ENCODE measurements at regions not wholly inside any gene's neighbourhood (a gene's known extent, or its start where the extent isn't known, plus 50 kb on each side); places are given as distances from the start of the nearest gene placed in this dataset.

DNA sequence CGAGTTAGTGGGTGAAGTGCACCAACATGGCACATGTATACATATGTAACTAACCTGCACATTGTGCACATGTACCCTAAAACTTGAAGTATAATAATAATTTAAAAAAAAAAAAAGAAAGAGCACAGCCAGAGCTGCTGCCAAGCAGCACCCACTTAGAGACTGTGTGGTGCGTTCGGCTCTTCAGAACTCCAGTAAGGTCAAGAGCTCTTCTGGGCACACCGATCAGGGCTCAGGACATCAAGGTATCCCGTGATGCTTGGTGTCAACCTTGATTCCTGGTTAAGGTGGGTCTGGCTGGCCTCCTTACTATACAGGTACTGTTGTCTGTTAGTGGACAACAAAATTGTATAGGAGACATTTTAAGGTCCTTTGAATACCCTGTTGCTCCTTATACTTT is 385.7 kb upstream of the AKR1E2 start:
- 100% methylated on average over 3 of the region's 5 CpGs for WGBS (ENCODE audit: insufficient coverage)
- no peaks in the 10 kb centered on the region for H3K36me3 ChIP-seq (ENCODE audit: control insufficient read depth, insufficient read depth, low read length)
- DNase-seq (ENCODE audit: low read depth in 4 of 6, low spot score in 6 of 6): no peak
- H3K4me1 ChIP-seq (ENCODE audit: control insufficient read depth, insufficient read depth, low read length): no peaks in the 10 kb centered on the region
- H3K27me3 ChIP-seq (ENCODE audit: control insufficient read depth, insufficient read depth, low read length): no peaks in the 10 kb centered on the region
- no peak overlapping the region for H3K4me3 ChIP-seq (ENCODE audit: low read depth, low read length)
- no peaks in the 10 kb centered on the region for H3K9me3 ChIP-seq (ENCODE audit: control insufficient read depth, insufficient read depth, low read length)
- H3K27ac ChIP-seq (ENCODE audit: low read depth, low read length): no peak overlapping the region

DNA sequence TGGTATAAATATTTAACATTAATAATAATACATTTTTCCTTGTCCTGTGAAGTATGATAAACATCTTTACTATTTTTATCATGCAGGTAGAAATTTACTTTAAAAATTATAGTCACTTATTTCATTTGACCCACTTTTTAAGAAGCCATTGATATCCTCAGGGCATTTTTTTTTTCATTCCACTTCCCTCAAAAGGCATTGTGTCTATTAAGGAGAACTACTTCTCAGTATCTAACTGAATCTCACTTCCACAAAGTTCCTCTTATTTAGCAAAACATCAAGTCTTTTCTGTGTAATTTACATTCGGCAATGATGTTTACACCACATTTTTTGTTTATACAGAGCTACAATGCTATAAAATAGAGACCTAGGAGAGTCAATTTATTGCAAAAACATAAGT is 388.2 kb upstream of the AKR1E2 start:
- Histone ChIP-seq H3K36me3 (ENCODE audit: control insufficient read depth, insufficient read depth, low read length) (no peaks in the 10 kb centered on the region), H3K27me3 (ENCODE audit: control insufficient read depth, insufficient read depth, low read length) (no peaks in the 10 kb centered on the region), H3K4me1 (ENCODE audit: control insufficient read depth, insufficient read depth, low read length) (no peaks in the 10 kb centered on the region), H3K9me3 (ENCODE audit: control insufficient read depth, insufficient read depth, low read length) (no peaks in the 10 kb centered on the region), H3K4me3 (ENCODE audit: low read depth, low read length) (no peak overlapping the region), H3K27ac (ENCODE audit: low read depth, low read length) (no peak overlapping the region)
- DNase-seq (ENCODE audit: low read depth in 4 of 6, low spot score in 6 of 6): no peak
- no CpG with 5 or more reads among the region's 1 CpG for WGBS (ENCODE audit: insufficient coverage)

DNA sequence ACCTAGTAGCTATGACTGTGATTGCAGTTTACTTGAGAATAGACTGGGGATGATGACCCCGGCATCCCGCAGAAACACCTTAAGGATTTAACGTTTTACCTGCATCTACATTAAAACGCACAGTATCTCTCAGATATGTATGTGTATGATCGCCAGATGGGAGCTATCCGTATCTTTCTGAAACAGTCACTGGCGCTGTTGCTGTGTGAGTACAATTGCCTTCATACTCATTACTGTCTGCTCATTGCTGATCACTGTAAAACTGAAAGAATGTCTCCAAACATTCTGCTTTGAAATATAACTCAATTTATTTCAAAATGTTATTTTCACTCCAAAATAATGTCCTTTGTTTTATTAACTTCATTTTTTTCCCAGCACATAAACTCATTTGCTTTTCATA is 388.9 kb upstream of the AKR1E2 start:
- Histone ChIP-seq H3K4me1 (ENCODE audit: control insufficient read depth, insufficient read depth, low read length) (no peaks in the 10 kb centered on the region), H3K27ac (ENCODE audit: low read depth, low read length) (no peak overlapping the region)
- WGBS (ENCODE audit: insufficient coverage): 93% methylated on average over 5 of the region's 7 CpGs

DNA sequence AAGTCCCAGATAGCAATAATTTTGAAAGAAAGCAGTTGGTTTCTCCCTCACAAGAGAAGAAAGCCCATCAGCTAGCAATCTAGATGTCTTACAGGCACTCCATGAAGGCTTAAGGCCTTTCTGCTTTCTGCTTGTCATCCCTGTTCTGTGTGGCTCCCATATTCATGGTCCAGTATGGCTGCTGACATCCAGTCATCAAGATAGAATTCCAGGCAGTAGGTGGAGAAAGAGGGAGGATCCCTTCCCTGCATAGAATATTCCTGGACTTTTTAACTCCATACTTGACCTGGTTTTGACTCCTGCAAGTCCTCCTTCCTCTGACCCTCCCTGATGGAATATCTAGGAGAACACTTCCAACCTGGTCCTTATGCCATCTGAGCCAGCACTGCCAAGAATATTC is 389.9 kb upstream of the AKR1E2 start:
- H3K9me3 ChIP-seq (ENCODE audit: control insufficient read depth, insufficient read depth, low read length): no peaks in the 10 kb centered on the region
- no peak overlapping the region for H3K27ac ChIP-seq (ENCODE audit: low read depth, low read length)
- no peaks in the 10 kb centered on the region for H3K27me3 ChIP-seq (ENCODE audit: control insufficient read depth, insufficient read depth, low read length)
- H3K36me3 ChIP-seq (ENCODE audit: control insufficient read depth, insufficient read depth, low read length): no peaks in the 10 kb centered on the region
- no peak overlapping the region for H3K4me3 ChIP-seq (ENCODE audit: low read depth, low read length)
- no peaks in the 10 kb centered on the region for H3K4me1 ChIP-seq (ENCODE audit: control insufficient read depth, insufficient read depth, low read length)
- no peak for DNase-seq (ENCODE audit: low read depth in 4 of 6, low spot score in 6 of 6)

More for the DNA sequence above, 388.9 kb upstream of the AKR1E2 start:
- Histone ChIP-seq H3K27me3 (ENCODE audit: control insufficient read depth, insufficient read depth, low read length) (no peaks in the 10 kb centered on the region), H3K4me3 (ENCODE audit: low read depth, low read length) (no peak overlapping the region), H3K36me3 (ENCODE audit: control insufficient read depth, insufficient read depth, low read length) (no peaks in the 10 kb centered on the region), H3K9me3 (ENCODE audit: control insufficient read depth, insufficient read depth, low read length) (no peaks in the 10 kb centered on the region)
- no peak for DNase-seq (ENCODE audit: low read depth in 4 of 6, low spot score in 6 of 6)

DNA sequence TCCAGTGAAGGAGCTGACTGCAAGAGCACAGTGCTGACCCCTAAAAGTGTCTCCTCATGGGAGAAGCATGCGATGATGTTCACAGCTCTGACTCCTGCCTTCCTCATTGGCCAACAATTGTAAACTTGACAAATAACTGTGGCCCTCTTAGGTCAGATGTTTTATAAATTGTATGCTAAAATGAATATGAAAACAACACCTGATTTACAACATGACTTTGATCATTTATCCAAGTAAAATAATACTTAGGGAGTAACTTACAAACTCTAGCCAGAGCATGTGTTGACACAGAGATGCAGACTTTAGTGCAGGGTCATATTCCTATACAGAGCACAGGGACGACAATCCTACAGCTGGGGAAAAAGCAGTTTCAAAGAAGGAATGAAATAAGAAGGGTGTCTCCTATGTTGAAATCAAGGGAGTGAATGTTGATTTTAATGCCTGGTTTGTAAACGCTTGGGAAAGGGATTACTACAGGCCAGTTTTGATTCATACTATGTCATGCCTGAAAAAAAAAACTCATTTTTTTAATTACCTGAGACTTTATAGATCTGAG is 391.4 kb upstream of the AKR1E2 start:
- H3K4me1 ChIP-seq (ENCODE audit: control insufficient read depth, insufficient read depth, low read length): no peaks in the 10 kb centered on the region
- no peaks in the 10 kb centered on the region for H3K9me3 ChIP-seq (ENCODE audit: control insufficient read depth, insufficient read depth, low read length)
- no peaks in the 10 kb centered on the region for H3K36me3 ChIP-seq (ENCODE audit: control insufficient read depth, insufficient read depth, low read length)
- no peak for DNase-seq (ENCODE audit: low read depth in 4 of 6, low spot score in 6 of 6)
- WGBS (ENCODE audit: insufficient coverage): 90% methylated on average over 2 of the region's 3 CpGs
- H3K27me3 ChIP-seq (ENCODE audit: control insufficient read depth, insufficient read depth, low read length): no peaks in the 10 kb centered on the region
- H3K27ac ChIP-seq (ENCODE audit: low read depth, low read length): no peak overlapping the region
- no peak overlapping the region for H3K4me3 ChIP-seq (ENCODE audit: low read depth, low read length)

DNA sequence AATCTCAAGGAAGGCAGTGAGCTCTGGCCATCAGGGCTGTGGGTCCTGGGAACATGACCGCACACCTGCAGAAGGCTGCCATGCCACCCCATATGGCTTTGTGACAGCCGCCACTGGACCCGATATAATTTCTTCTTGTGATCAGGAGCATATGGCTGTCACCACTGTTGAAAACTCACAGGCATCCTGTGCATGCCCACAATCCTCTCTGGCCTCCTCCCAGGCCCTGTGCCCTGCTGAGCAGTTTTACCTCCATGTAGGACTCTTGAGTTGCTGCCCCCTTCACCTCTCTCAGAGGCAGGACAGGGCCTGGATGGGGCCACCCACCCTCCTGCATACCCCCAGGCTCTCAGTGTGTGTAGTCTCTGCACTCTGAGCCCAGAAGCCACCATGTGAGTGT is 391.9 kb upstream of the AKR1E2 start:
- Histone ChIP-seq H3K27ac (ENCODE audit: low read depth, low read length) (no peak overlapping the region), H3K36me3 (ENCODE audit: control insufficient read depth, insufficient read depth, low read length) (no peaks in the 10 kb centered on the region), H3K4me1 (ENCODE audit: control insufficient read depth, insufficient read depth, low read length) (no peaks in the 10 kb centered on the region), H3K27me3 (ENCODE audit: control insufficient read depth, insufficient read depth, low read length) (no peaks in the 10 kb centered on the region), H3K4me3 (ENCODE audit: low read depth, low read length) (no peak overlapping the region), H3K9me3 (ENCODE audit: control insufficient read depth, insufficient read depth, low read length) (no peaks in the 10 kb centered on the region)
- DNase-seq (ENCODE audit: low read depth in 4 of 6, low spot score in 6 of 6): no peak
- 95% methylated on average over 3 of the region's 3 CpGs for WGBS (ENCODE audit: insufficient coverage)

DNA sequence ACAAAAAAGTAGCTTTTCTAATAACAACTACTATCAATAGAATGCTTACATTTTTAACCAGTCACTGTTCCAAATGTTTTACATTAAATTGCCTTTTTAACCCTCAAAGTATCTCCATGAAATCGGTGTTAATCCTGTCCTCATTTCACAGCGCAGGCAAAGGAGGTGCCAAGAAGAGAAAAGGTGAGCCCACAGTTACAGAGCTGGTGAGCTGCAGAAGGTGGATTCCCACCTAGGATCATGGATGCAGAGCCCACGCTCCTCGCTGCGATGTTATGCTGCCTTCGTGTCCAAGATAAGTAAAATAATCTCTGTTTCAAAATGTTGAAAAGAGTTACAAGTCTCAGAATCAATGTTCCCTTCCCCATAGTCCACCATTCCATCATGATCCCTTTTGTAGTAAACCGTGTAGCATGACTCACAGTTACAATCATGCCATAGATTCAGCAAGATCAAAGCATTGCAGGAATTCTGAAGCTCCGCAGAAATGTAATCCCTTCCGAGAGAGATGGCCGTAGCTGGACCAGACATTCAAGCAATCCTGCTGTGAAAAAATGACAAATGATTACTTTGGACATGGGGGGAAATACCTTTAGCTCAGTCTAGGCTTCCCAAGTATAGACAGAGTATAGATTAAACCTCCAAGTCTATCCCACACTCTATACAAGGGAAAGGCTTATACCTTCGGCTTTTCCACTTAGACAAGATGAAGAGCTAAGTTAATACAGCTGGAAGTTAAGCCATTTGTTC is 394.7 kb upstream of the AKR1E2 start:
- peak in 1 of 6 donors; percentile 14 for DNase-seq (ENCODE audit: low read depth in 4 of 6, low spot score in 6 of 6)
- Histone ChIP-seq H3K27me3 (ENCODE audit: control insufficient read depth, insufficient read depth, low read length) (no peaks in the 10 kb centered on the region), H3K27ac (ENCODE audit: low read depth, low read length) (no peak overlapping the region), H3K4me3 (ENCODE audit: low read depth, low read length) (no peak overlapping the region), H3K4me1 (ENCODE audit: control insufficient read depth, insufficient read depth, low read length) (no peaks in the 10 kb centered on the region), H3K36me3 (ENCODE audit: control insufficient read depth, insufficient read depth, low read length) (no peaks in the 10 kb centered on the region), H3K9me3 (ENCODE audit: control insufficient read depth, insufficient read depth, low read length) (no peaks in the 10 kb centered on the region)
- WGBS (ENCODE audit: insufficient coverage): 71% methylated on average over 6 of the region's 11 CpGs

DNA sequence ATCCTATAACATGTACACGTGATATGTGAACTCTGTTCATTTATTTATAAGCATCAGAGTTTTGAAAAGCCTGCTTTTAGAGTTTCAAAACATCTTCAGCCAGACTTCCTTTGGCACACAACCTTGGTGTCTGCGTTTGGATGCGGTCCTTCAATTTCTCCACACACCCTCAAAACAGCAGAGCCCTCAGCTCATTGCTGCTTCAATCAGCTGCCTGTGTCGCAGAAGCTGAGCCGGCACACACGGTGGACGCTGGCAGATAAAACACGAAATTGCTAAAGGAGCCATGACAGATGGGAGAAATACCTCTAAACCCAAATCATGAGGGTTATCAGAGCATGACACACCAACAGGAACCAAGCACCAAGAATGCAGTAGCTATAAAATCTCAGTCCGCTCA is 396.4 kb upstream of the AKR1E2 start:
- no peaks in the 10 kb centered on the region for H3K9me3 ChIP-seq (ENCODE audit: control insufficient read depth, insufficient read depth, low read length)
- no peak overlapping the region for H3K27ac ChIP-seq (ENCODE audit: low read depth, low read length)
- no peaks in the 10 kb centered on the region for H3K27me3 ChIP-seq (ENCODE audit: control insufficient read depth, insufficient read depth, low read length)
- WGBS (ENCODE audit: insufficient coverage): 94% methylated on average over 5 of the region's 9 CpGs
- DNase-seq (ENCODE audit: low read depth in 4 of 6, low spot score in 6 of 6): peak in 2 of 6 donors; percentile 32 to 71
- H3K4me1 ChIP-seq (ENCODE audit: control insufficient read depth, insufficient read depth, low read length): no peaks in the 10 kb centered on the region
- H3K36me3 ChIP-seq (ENCODE audit: control insufficient read depth, insufficient read depth, low read length): no peaks in the 10 kb centered on the region
- no peak overlapping the region for H3K4me3 ChIP-seq (ENCODE audit: low read depth, low read length)

DNA sequence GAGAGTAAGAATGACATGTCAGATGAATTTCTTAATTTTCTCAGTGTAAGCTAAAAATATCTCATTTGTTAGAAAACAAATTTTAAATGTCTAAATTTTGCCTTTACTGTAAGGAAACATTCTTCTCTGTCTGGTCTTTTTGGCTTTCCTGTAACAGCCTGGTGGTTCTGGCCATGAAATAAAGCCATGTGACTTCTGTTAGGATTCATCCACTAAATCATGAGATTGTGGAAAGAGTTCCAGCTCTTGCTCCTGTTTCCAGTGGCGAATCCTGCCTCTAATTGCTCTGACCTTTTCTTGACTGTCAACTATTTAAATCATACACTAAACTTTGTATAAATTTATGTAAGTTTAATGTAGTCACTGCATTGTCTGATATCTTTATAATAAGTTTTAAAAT is 398.5 kb upstream of the AKR1E2 start:
- no CpG with 5 or more reads among the region's 1 CpG for WGBS (ENCODE audit: insufficient coverage)
- Histone ChIP-seq H3K9me3 (ENCODE audit: control insufficient read depth, insufficient read depth, low read length) (no peaks in the 10 kb centered on the region), H3K36me3 (ENCODE audit: control insufficient read depth, insufficient read depth, low read length) (no peaks in the 10 kb centered on the region), H3K4me3 (ENCODE audit: low read depth, low read length) (no peak overlapping the region), H3K27ac (ENCODE audit: low read depth, low read length) (no peak overlapping the region), H3K4me1 (ENCODE audit: control insufficient read depth, insufficient read depth, low read length) (no peaks in the 10 kb centered on the region), H3K27me3 (ENCODE audit: control insufficient read depth, insufficient read depth, low read length) (no peaks in the 10 kb centered on the region)
- DNase-seq (ENCODE audit: low read depth in 4 of 6, low spot score in 6 of 6): no peak

DNA sequence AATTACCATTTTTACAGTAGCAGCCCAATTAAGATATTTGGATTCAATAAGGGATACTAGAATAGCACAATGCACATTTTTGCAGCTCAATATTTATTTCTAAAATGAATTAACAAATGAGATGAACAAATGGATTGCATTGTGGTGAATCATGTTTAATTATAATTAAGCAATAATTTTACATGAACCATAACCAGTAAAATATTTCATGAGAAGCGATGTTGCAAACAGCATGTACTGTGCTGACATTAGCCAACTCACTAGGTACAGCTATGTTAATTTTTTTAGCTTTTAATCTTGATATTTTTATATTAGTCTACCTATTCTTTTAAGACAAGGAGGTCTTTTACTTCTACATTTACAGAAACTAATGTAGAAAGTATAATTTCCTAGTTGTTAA is 399.1 kb upstream of the AKR1E2 start:
- no peaks in the 10 kb centered on the region for H3K4me1 ChIP-seq (ENCODE audit: control insufficient read depth, insufficient read depth, low read length)
- WGBS (ENCODE audit: insufficient coverage): no CpG with 5 or more reads among the region's 1 CpG
- no peak for DNase-seq (ENCODE audit: low read depth in 4 of 6, low spot score in 6 of 6)
- no peak overlapping the region for H3K4me3 ChIP-seq (ENCODE audit: low read depth, low read length)
- no peaks in the 10 kb centered on the region for H3K36me3 ChIP-seq (ENCODE audit: control insufficient read depth, insufficient read depth, low read length)
- no peaks in the 10 kb centered on the region for H3K9me3 ChIP-seq (ENCODE audit: control insufficient read depth, insufficient read depth, low read length)
- no peak overlapping the region for H3K27ac ChIP-seq (ENCODE audit: low read depth, low read length)
- H3K27me3 ChIP-seq (ENCODE audit: control insufficient read depth, insufficient read depth, low read length): no peaks in the 10 kb centered on the region
